OCI-LY1 (cell line): ENCODE measurements at regions not wholly inside any gene's neighbourhood (a gene's known extent, or its start where the extent isn't known, plus 50 kb on each side); places are given as distances from the start of the nearest gene placed in this dataset.

Experiments used
- H2AFZ ChIP-seq: fragments of 200-600 bp; sonication (generic), shearing (Covaris generic); 2 replicates; pipeline ENCODE4 v1.6.0; 2014; ENCODE audit warnings: antibody characterized with exemption, mild to moderate bottlenecking, low read length
- H3F3A ChIP-seq: fragments of 200-600 bp; sonication (generic), shearing (Covaris generic); 2 replicates; pipeline ENCODE4 v1.6.0; 2014; ENCODE audit warnings: mild to moderate bottlenecking, antibody characterized with exemption, low read length, moderate library complexity; ENCODE audit not compliant: insufficient read depth
- H3K27ac ChIP-seq: fragments of 200-600 bp; sonication (generic); 2 replicates; pipeline ENCODE4 v1.5.1; 2014; ENCODE audit warnings: low read length, mixed run types, mild to moderate bottlenecking, low read depth; ENCODE audit not compliant: poor library complexity, severe bottlenecking
- H3K27me3 ChIP-seq: fragments of 200-600 bp; sonication (generic); 2 replicates; pipeline ENCODE4 v1.6.0; 2014; ENCODE audit warnings: antibody characterized with exemption, mild to moderate bottlenecking, low read length, moderate library complexity; ENCODE audit not compliant: insufficient read depth
- H3K36me3 ChIP-seq: fragments of 200-600 bp; sonication (generic); 2 replicates; pipeline ENCODE4 v1.6.1; 2014; ENCODE audit warnings: mild to moderate bottlenecking, antibody characterized with exemption, low read length, moderate library complexity, mixed read lengths; ENCODE audit not compliant: insufficient read depth
- H3K4me1 ChIP-seq: fragments of 200-600 bp; sonication (generic); 2 replicates; pipeline ENCODE4 v1.5.1; 2014; ENCODE audit warnings: mild to moderate bottlenecking, low read length, moderate library complexity; ENCODE audit not compliant: insufficient read depth, severe bottlenecking
- H3K4me2 ChIP-seq: fragments of 200-600 bp; sonication (generic), shearing (Covaris generic); 2 replicates; pipeline ENCODE4 v1.6.1; 2014; ENCODE audit warnings: low read length
- H3K4me3 ChIP-seq: fragments of 200-600 bp; sonication (generic); 2 replicates; pipeline ENCODE4 v1.5.1; 2014; ENCODE audit warnings: low read length, low read depth, mild to moderate bottlenecking, mixed read lengths; ENCODE audit not compliant: poor library complexity, severe bottlenecking
- H3K79me2 ChIP-seq: fragments of 200-600 bp; shearing (Covaris generic); 2 replicates; pipeline ENCODE4 v1.6.1; 2016; ENCODE audit warnings: mixed run types, low read length, mixed read lengths; ENCODE audit not compliant: insufficient read depth
- H3K9ac ChIP-seq: fragments of 200-600 bp; sonication (generic), shearing (Covaris generic); 2 replicates; pipeline ENCODE4 v1.6.1; 2014; ENCODE audit warnings: mild to moderate bottlenecking, low read length, mixed read lengths
- H3K9me2 ChIP-seq: fragments of 200-600 bp; sonication (generic), shearing (Covaris generic); 2 replicates; pipeline ENCODE4 v1.6.1; 2014; ENCODE audit warnings: low read depth, mild to moderate bottlenecking, low read length, mixed read lengths
- H3K9me3 ChIP-seq: fragments of 200-600 bp; shearing (Covaris generic); 2 replicates; pipeline ENCODE4 v1.6.1; 2014; ENCODE audit warnings: low read length, mixed read lengths
- H4K20me1 ChIP-seq: fragments of 200-600 bp; sonication (generic), shearing (Covaris generic); 2 replicates; pipeline ENCODE4 v1.6.0; 2016; ENCODE audit warnings: mild to moderate bottlenecking, low read length; ENCODE audit not compliant: insufficient read depth
- EZH2 ChIP-seq: fragments of 200-600 bp; sonication (generic), shearing (Covaris generic); IDR thresholded peaks from 2 replicates; pipeline ENCODE4 v1.8.0; 2017; ENCODE audit warnings: borderline replicate concordance, mixed run types, mild to moderate bottlenecking, antibody characterized with exemption, low read length, moderate library complexity, mixed read lengths
- TF ChIP-seq, protein P1 (sequence below): fragments of 200-600 bp; sonication (generic), shearing (Covaris generic); IDR thresholded peaks from 2 replicates; pipeline ENCODE4 v1.5.1; 2017; ENCODE audit warnings: mild to moderate bottlenecking, antibody characterized with exemption, low read length, moderate library complexity, mixed read lengths

- Histone ChIP-seq H3K9me2 (no peaks in the 10 kb centered on the region), H3K4me3 (no peak overlapping the region), H3K79me2 (no peaks in the 10 kb centered on the region), H3K27me3 (no peaks in the 10 kb centered on the region), H3K9me3 (no peaks in the 10 kb centered on the region), H3K4me2 (no peak overlapping the region), H3K36me3 (no peaks in the 10 kb centered on the region), H3K4me1 (no peaks in the 10 kb centered on the region), H4K20me1 (no peaks in the 10 kb centered on the region), H3K27ac (no peak overlapping the region), H3K9ac (no peak overlapping the region), H3F3A (no peaks in the 10 kb centered on the region), H2AFZ (no peak overlapping the region)
- no peak for TF ChIP-seq EZH2
- TF ChIP-seq, protein P1, sequence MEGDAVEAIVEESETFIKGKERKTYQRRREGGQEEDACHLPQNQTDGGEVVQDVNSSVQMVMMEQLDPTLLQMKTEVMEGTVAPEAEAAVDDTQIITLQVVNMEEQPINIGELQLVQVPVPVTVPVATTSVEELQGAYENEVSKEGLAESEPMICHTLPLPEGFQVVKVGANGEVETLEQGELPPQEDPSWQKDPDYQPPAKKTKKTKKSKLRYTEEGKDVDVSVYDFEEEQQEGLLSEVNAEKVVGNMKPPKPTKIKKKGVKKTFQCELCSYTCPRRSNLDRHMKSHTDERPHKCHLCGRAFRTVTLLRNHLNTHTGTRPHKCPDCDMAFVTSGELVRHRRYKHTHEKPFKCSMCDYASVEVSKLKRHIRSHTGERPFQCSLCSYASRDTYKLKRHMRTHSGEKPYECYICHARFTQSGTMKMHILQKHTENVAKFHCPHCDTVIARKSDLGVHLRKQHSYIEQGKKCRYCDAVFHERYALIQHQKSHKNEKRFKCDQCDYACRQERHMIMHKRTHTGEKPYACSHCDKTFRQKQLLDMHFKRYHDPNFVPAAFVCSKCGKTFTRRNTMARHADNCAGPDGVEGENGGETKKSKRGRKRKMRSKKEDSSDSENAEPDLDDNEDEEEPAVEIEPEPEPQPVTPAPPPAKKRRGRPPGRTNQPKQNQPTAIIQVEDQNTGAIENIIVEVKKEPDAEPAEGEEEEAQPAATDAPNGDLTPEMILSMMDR: no peak
These were observed 417.3 kb downstream of the TLE4 start for GRCh38 chr9:79989079-79989478.

DNA sequence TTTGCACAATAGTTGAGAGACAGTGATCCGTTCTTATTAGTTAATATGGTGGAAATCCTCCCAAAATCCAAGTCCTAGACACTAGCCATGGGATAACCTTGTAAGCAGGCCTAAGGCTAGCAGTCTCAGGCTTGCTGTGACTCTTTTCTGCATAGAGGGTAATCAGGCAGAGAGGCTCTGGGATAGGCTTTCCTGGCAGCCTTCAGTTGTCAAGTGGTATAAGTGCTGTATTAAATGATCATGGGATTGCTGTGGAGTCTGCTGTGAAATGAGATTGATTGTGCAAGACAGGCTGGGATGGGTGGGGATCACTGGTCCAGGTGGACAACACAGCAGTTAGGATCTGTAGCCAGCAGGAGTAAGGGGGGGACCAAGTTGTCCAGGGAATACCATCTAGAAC is 416.4 kb downstream of the TLE4 start:
- Histone ChIP-seq H3K4me1 (no peaks in the 10 kb centered on the region), H3K9me3 (no peaks in the 10 kb centered on the region), H3K9me2 (no peaks in the 10 kb centered on the region), H3K4me3 (no peak overlapping the region), H3K4me2 (no peak overlapping the region), H3K79me2 (no peaks in the 10 kb centered on the region), H3K27me3 (no peaks in the 10 kb centered on the region), H3K27ac (no peak overlapping the region), H3K9ac (no peak overlapping the region), H3F3A (no peaks in the 10 kb centered on the region), H4K20me1 (no peaks in the 10 kb centered on the region), H3K36me3 (no peaks in the 10 kb centered on the region), H2AFZ (no peak overlapping the region)
- no peak for TF ChIP-seq EZH2
- TF ChIP-seq, protein P1: no peak

- H3K4me3 ChIP-seq: no peak overlapping the region
- H3K27ac ChIP-seq: no peak overlapping the region
- no peaks in the 10 kb centered on the region for H3K36me3 ChIP-seq
- H3K4me1 ChIP-seq: no peaks in the 10 kb centered on the region
- no peaks in the 10 kb centered on the region for H3K27me3 ChIP-seq
- TF ChIP-seq EZH2: no peak
- TF ChIP-seq, protein P1: no peak
- no peaks in the 10 kb centered on the region for H3K9me2 ChIP-seq
- no peak overlapping the region for H2AFZ ChIP-seq
- no peaks in the 10 kb centered on the region for H3K79me2 ChIP-seq
- no peak overlapping the region for H3K4me2 ChIP-seq
- H4K20me1 ChIP-seq: no peaks in the 10 kb centered on the region
- H3K9ac ChIP-seq: no peak overlapping the region
- no peaks in the 10 kb centered on the region for H3K9me3 ChIP-seq
- H3F3A ChIP-seq: no peaks in the 10 kb centered on the region
These were observed 414.7 kb downstream of the TLE4 start for GRCh38 chr9:79986437-79986836.
